Trophoblast cell (in vitro differentiated cells and primary cell): ENCODE measurements at regions not wholly inside any gene's neighbourhood (a gene's known extent, or its start where the extent isn't known, plus 50 kb on each side); places are given as distances from the start of the nearest gene placed in this dataset.

Source experiments
- DNase-seq, 2 donors: peaks; one replicate each; pipeline ENCODE4 v3.0.0-alpha.2; 2016
- H2AFZ ChIP-seq: 2 replicates; pipeline ENCODE4 v1.6.1; 2013; ENCODE audit warnings: low read length, moderate library complexity, mild to moderate bottlenecking; ENCODE audit not compliant: insufficient read depth, poor library complexity
- H2AK5ac ChIP-seq: 2 replicates; pipeline ENCODE4 v1.6.1; 2013; ENCODE audit warnings: mild to moderate bottlenecking, low read length
- H2BK120ac ChIP-seq: 2 replicates; pipeline ENCODE4 v1.6.1; 2013; ENCODE audit warnings: low read length, mild to moderate bottlenecking, moderate library complexity; ENCODE audit not compliant: insufficient read depth, poor library complexity
- H2BK12ac ChIP-seq: 2 replicates; pipeline ENCODE4 v1.6.1; 2013; ENCODE audit warnings: mild to moderate bottlenecking, low read length, moderate library complexity
- H2BK5ac ChIP-seq: 2 replicates; pipeline ENCODE4 v1.6.1; 2013; ENCODE audit warnings: low read length, low read depth, moderate library complexity, mild to moderate bottlenecking; ENCODE audit not compliant: poor library complexity
- H3K14ac ChIP-seq: 2 replicates; pipeline ENCODE4 v1.6.1; 2013; ENCODE audit warnings: mild to moderate bottlenecking, low read length
- H3K18ac ChIP-seq: 2 replicates; pipeline ENCODE4 v1.6.1; 2013; ENCODE audit warnings: mild to moderate bottlenecking, low read length
- H3K23ac ChIP-seq: 2 replicates; pipeline ENCODE4 v1.6.1; 2013; ENCODE audit warnings: low read length
- H3K27ac ChIP-seq: 2 replicates; pipeline ENCODE4 v1.5.1; 2013; ENCODE audit warnings: low read depth, mild to moderate bottlenecking, inconsistent platforms, low read length, moderate library complexity
- H3K27me3 ChIP-seq: 2 replicates; pipeline ENCODE4 v1.6.1; 2013; ENCODE audit warnings: inconsistent platforms, mild to moderate bottlenecking, low read length, moderate library complexity; ENCODE audit not compliant: insufficient read depth
- H3K36me3 ChIP-seq, 2 experiments: 1 replicate in 1 of 2; 2 replicates in 1 of 2; pipeline ENCODE4 v1.6.1; 2013; ENCODE audit warnings: low read length in 2 of 2, mild to moderate bottlenecking in 2 of 2, moderate library complexity in 1 of 2; ENCODE audit not compliant: insufficient read depth in 2 of 2, control insufficient read depth in 1 of 2
- H3K4ac ChIP-seq: 2 replicates; pipeline ENCODE4 v1.6.1; 2013; ENCODE audit warnings: low read depth, mild to moderate bottlenecking, low read length, moderate library complexity
- H3K4me1 ChIP-seq, 2 experiments: 1 replicate in 1 of 2; 2 replicates in 1 of 2; pipeline ENCODE4 v1.6.1; 2013; ENCODE audit warnings: low read length in 2 of 2, mild to moderate bottlenecking in 2 of 2, moderate library complexity in 1 of 2; ENCODE audit not compliant: insufficient read depth in 2 of 2, control insufficient read depth in 1 of 2
- H3K4me2 ChIP-seq: 2 replicates; pipeline ENCODE4 v1.6.1; 2013; ENCODE audit warnings: inconsistent platforms, mild to moderate bottlenecking, low read length, moderate library complexity
- H3K4me3 ChIP-seq: 2 replicates; pipeline ENCODE4 v1.5.1; 2013; ENCODE audit warnings: mild to moderate bottlenecking, low read depth, low read length, inconsistent platforms
- H3K79me1 ChIP-seq: one replicate; pipeline ENCODE4 v1.6.1; 2013; ENCODE audit warnings: low read length
- H3K79me2 ChIP-seq: 2 replicates; pipeline ENCODE4 v1.6.1; 2013; ENCODE audit warnings: low read length, mild to moderate bottlenecking; ENCODE audit not compliant: control insufficient read depth, insufficient read depth, poor library complexity
- H3K9ac ChIP-seq: 2 replicates; pipeline ENCODE4 v1.6.1; 2013; ENCODE audit warnings: mild to moderate bottlenecking, low read length
- H3K9me3 ChIP-seq: 2 replicates; pipeline ENCODE4 v1.6.1; 2013; ENCODE audit warnings: low read depth, mild to moderate bottlenecking, control low read depth, inconsistent platforms, low read length; ENCODE audit not compliant: insufficient read depth
- H4K12ac ChIP-seq: 2 replicates; pipeline ENCODE4 v1.6.1; 2013; ENCODE audit warnings: low read depth, mild to moderate bottlenecking, low read length, moderate library complexity
- H4K8ac ChIP-seq: 2 replicates; pipeline ENCODE4 v1.6.1; 2013; ENCODE audit warnings: low read depth, mild to moderate bottlenecking, low read length, moderate library complexity
- H4K91ac ChIP-seq: one replicate; pipeline ENCODE4 v1.6.1; 2013; ENCODE audit warnings: low read depth, mild to moderate bottlenecking, low read length, moderate library complexity
- WGBS: extraction: QIAGEN DNeasy Blood & Tissue Kit; methylation state at CpG from one replicate; pipeline ENCODE4 v1.1.7; 2013; ENCODE audit warnings: missing lambda C conversion rate; ENCODE audit not compliant: insufficient read length, insufficient coverage; ENCODE audit errors: extremely low coverage; 5-methylcytosine and 5-hydroxymethylcytosine counted together

DNA sequence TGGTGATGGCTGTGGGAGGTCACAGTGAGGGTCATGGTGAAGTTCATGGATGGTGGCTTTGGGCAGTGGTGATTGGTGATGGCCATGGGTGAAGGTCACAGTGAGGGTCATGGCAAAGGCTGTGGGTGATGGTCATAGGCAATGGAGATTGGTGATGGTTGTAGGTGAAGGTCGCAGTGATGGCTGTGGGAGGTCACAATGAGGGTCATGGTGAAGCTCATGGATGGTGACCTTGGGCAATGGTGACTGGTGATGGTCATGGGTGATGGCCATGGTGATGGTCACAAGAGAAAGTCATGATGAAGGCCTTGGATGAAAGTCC lies 115.6 kb upstream of the IRX4 start:
- H4K12ac ChIP-seq = no peak overlapping the region
- H3K27ac ChIP-seq = no peak overlapping the region
- no peaks in the 10 kb centered on the region for H3K27me3 ChIP-seq
- H2BK120ac ChIP-seq = no peak overlapping the region
- no peak overlapping the region for H3K9ac ChIP-seq
- H3K4ac ChIP-seq = no peak overlapping the region
- WGBS = no CpG with 5 or more reads among the region's 1 CpG
- no peak overlapping the region for H3K4me2 ChIP-seq
- peak overlapping the region; percentile 14 for H3K4me3 ChIP-seq
- no peaks in the 10 kb centered on the region for H3K79me1 ChIP-seq
- DNase-seq = no peak
- no peaks in the 10 kb centered on the region for H3K4me1 ChIP-seq
- peaks cover 8% of the 10 kb centered on the region for H3K9me3 ChIP-seq
- no peak overlapping the region for H4K91ac ChIP-seq
- no peak overlapping the region for H4K8ac ChIP-seq
- H3K18ac ChIP-seq = no peak overlapping the region
- no peak overlapping the region for H2AK5ac ChIP-seq
- no peaks in the 10 kb centered on the region for H3K36me3 ChIP-seq
- no peak overlapping the region for H3K14ac ChIP-seq
- H2BK5ac ChIP-seq = no peak overlapping the region
- no peaks in the 10 kb centered on the region for H3K79me2 ChIP-seq
- no peak overlapping the region for H2AFZ ChIP-seq
- H3K23ac ChIP-seq = no peak overlapping the region
- no peak overlapping the region for H2BK12ac ChIP-seq

- Histone ChIP-seq H4K12ac (no peak overlapping the region), H3K4ac (no peak overlapping the region), H3K4me2 (no peak overlapping the region), H3K4me3 (no peak overlapping the region), H2BK5ac (no peak overlapping the region), H3K36me3 (no peaks in the 10 kb centered on the region), H3K27me3 (no peaks in the 10 kb centered on the region), H2AFZ (no peak overlapping the region), H2BK12ac (no peak overlapping the region), H2BK120ac (no peak overlapping the region), H3K14ac (no peak overlapping the region), H4K8ac (no peak overlapping the region), H3K79me1 (no peaks in the 10 kb centered on the region), H4K91ac (no peak overlapping the region), H2AK5ac (no peak overlapping the region), H3K27ac (no peak overlapping the region), H3K4me1 (no peaks in the 10 kb centered on the region), H3K23ac (no peak overlapping the region), H3K18ac (no peak overlapping the region), H3K79me2 (no peaks in the 10 kb centered on the region), H3K9me3 (peaks cover 8% of the 10 kb centered on the region), H3K9ac (no peak overlapping the region)
- no CpG with 5 or more reads among the region's 6 CpGs for WGBS
- DNase-seq = no peak
Observed at GRCh38 chr5:1997640-1998347, 115.1 kb upstream of the IRX4 start.

GRCh38 chr5:1995491-1995890 lies 112.8 kb upstream of the IRX4 start:
- H4K91ac ChIP-seq = no peak overlapping the region
- H3K79me2 ChIP-seq = no peaks in the 10 kb centered on the region
- DNase-seq = no peak
- H3K23ac ChIP-seq = no peak overlapping the region
- H3K4me3 ChIP-seq = no peak overlapping the region
- H3K9ac ChIP-seq = no peak overlapping the region
- H3K27ac ChIP-seq = no peak overlapping the region
- WGBS = no CpG with 5 or more reads among the region's 5 CpGs
- H3K9me3 ChIP-seq = peaks cover 8% of the 10 kb centered on the region
- no peak overlapping the region for H4K12ac ChIP-seq
- H3K4ac ChIP-seq = no peak overlapping the region
- H3K14ac ChIP-seq = no peak overlapping the region
- H4K8ac ChIP-seq = no peak overlapping the region
- H3K36me3 ChIP-seq = no peaks in the 10 kb centered on the region
- no peak overlapping the region for H2BK120ac ChIP-seq
- no peaks in the 10 kb centered on the region for H3K4me1 ChIP-seq
- no peak overlapping the region for H2BK5ac ChIP-seq
- no peaks in the 10 kb centered on the region for H3K27me3 ChIP-seq
- no peak overlapping the region for H2BK12ac ChIP-seq
- no peaks in the 10 kb centered on the region for H3K79me1 ChIP-seq
- no peak overlapping the region for H3K4me2 ChIP-seq
- no peak overlapping the region for H3K18ac ChIP-seq
- H2AFZ ChIP-seq = no peak overlapping the region
- H2AK5ac ChIP-seq = no peak overlapping the region

DNA sequence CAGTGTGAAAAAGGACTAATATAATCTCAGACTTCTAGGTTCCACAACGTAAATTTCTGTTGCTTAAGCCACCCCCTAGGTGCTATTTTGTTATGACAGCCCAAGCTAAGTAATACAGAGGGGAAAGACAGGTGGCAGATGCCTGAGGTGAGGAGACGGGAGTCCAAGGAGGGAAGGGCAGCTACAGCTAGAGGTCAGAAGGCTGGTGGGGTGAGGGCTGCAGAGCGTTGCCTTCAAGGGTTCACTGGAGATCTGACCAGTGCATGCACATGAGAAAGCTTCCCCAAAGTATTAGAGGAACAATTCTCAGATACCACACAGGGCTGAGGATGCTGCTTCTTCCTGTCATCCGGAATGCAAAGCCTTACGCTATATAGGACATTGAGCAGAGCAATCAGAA lies 104.7 kb upstream of the IRX4 start:
- H3K36me3 ChIP-seq = no peaks in the 10 kb centered on the region
- no CpG with 5 or more reads among the region's 5 CpGs for WGBS

More for the DNA sequence above, 104.7 kb upstream of the IRX4 start:
- Histone ChIP-seq H2BK5ac (no peak overlapping the region), H2BK120ac (no peak overlapping the region), H3K4me2 (no peak overlapping the region), H4K12ac (no peak overlapping the region), H3K27ac (no peak overlapping the region), H2AFZ (no peak overlapping the region), H2BK12ac (no peak overlapping the region), H3K79me2 (no peaks in the 10 kb centered on the region), H3K4me1 (no peaks in the 10 kb centered on the region), H3K23ac (no peak overlapping the region), H3K18ac (no peak overlapping the region), H3K14ac (no peak overlapping the region), H3K9me3 (no peaks in the 10 kb centered on the region), H3K4ac (no peak overlapping the region), H3K27me3 (no peaks in the 10 kb centered on the region), H2AK5ac (no peak overlapping the region), H3K79me1 (no peaks in the 10 kb centered on the region), H3K9ac (no peak overlapping the region), H4K8ac (no peak overlapping the region), H4K91ac (no peak overlapping the region), H3K4me3 (no peak overlapping the region)
- no peak for DNase-seq
